IPS DF 4.7 (cell line): ENCODE measurements at regions not wholly inside any gene's neighbourhood (a gene's known extent, or its start where the extent isn't known, plus 50 kb on each side); places are given as distances from the start of the nearest gene placed in this dataset.

Experiments
- DNase-seq: peaks from one replicate; pipeline ENCODE4 v3.0.0-alpha.2; 2013; ENCODE audit warnings: low spot score; ENCODE audit errors: extremely low read depth

GRCh38 chr21:20329636-20330035, 668.6 kb upstream of the NCAM2 start:
- DNase-seq: no peak

GRCh38 chr21:20330652-20331051, 667.6 kb upstream of the NCAM2 start:
- DNase-seq: no peak

GRCh38 chr21:20334585-20334984, 663.6 kb upstream of the NCAM2 start:
- no peak for DNase-seq

- no peak for DNase-seq
These were observed 656.8 kb upstream of the NCAM2 start for GRCh38 chr21:20341431-20341830.

GRCh38 chr21:20343186-20343585, 655.0 kb upstream of the NCAM2 start:
- no peak for DNase-seq

- DNase-seq: no peak
These were observed 647.1 kb upstream of the NCAM2 start for GRCh38 chr21:20351138-20351537.

- DNase-seq: no peak
These were observed 644.9 kb upstream of the NCAM2 start for GRCh38 chr21:20353351-20353750.

- no peak for DNase-seq
These were observed 625.2 kb upstream of the NCAM2 start for GRCh38 chr21:20373031-20373430.

GRCh38 chr21:20377250-20377649, 621.0 kb upstream of the NCAM2 start:
- DNase-seq: no peak

GRCh38 chr21:20388400-20388799, 609.8 kb upstream of the NCAM2 start:
- no peak for DNase-seq

- DNase-seq: no peak
These were observed 601.4 kb upstream of the NCAM2 start for GRCh38 chr21:20396798-20397197.

- no peak for DNase-seq
These were observed 593.3 kb upstream of the NCAM2 start for GRCh38 chr21:20404915-20405314.

GRCh38 chr21:20418353-20418752, 579.9 kb upstream of the NCAM2 start:
- DNase-seq: no peak

GRCh38 chr21:20419772-20420171, 578.4 kb upstream of the NCAM2 start:
- DNase-seq: no peak

GRCh38 chr21:20424943-20425342, 573.3 kb upstream of the NCAM2 start:
- DNase-seq: no peak

GRCh38 chr21:20425856-20426255, 572.4 kb upstream of the NCAM2 start:
- DNase-seq: no peak

- DNase-seq: no peak
These were observed 557.9 kb upstream of the NCAM2 start for GRCh38 chr21:20440338-20440737.

GRCh38 chr21:20443558-20444155, 554.6 kb upstream of the NCAM2 start:
- peak; percentile 38 for DNase-seq

- no peak for DNase-seq
These were observed 552.2 kb upstream of the NCAM2 start for GRCh38 chr21:20445971-20446370.

- no peak for DNase-seq
These were observed 547.2 kb upstream of the NCAM2 start for GRCh38 chr21:20451046-20451445.

- no peak for DNase-seq
These were observed 545.3 kb upstream of the NCAM2 start for GRCh38 chr21:20452935-20453334.

GRCh38 chr21:20459838-20460237, 538.4 kb upstream of the NCAM2 start:
- no peak for DNase-seq

- DNase-seq: no peak
These were observed 534.8 kb upstream of the NCAM2 start for GRCh38 chr21:20463362-20463761.

- no peak for DNase-seq
These were observed 528.8 kb upstream of the NCAM2 start for GRCh38 chr21:20469361-20469760.
